ENCODE measurements at regions not wholly inside any gene's neighbourhood (a gene's known extent, or its start where the extent isn't known, plus 50 kb on each side); places are given as distances from the start of the nearest gene placed in this dataset.

DNA sequence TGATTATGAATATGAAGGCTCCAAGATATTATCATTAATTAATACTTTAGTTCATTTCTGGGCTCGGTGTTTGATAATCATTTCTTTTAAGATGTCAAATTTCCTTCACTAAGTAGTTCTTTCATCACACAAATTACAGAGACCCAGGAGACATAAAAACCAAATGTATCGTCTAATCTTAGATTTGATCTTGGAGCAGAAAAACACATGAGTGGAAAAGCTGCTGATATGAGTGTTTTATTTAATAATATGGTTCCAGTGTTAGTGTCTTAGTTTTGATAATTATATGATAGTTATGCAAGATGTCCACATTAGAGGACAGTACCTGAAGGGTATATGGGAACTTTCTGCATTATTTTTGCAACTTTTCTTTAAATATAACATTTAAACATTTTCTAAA lies 494.5 kb upstream of the RAG2 start:
- H3K9me3 Mint-ChIP-seq (ENCODE audit: low read depth, unreplicated experiment) = no peaks in the 10 kb centered on the region
- H3K4me3 Mint-ChIP-seq (ENCODE audit: low read depth, unreplicated experiment) = no peak overlapping the region
- no peak overlapping the region for H3K27ac Mint-ChIP-seq (ENCODE audit: unreplicated experiment)
- no peaks in the 10 kb centered on the region for H3K36me3 Mint-ChIP-seq (ENCODE audit: insufficient read depth, unreplicated experiment)
- TF ChIP-seq, protein P1, sequence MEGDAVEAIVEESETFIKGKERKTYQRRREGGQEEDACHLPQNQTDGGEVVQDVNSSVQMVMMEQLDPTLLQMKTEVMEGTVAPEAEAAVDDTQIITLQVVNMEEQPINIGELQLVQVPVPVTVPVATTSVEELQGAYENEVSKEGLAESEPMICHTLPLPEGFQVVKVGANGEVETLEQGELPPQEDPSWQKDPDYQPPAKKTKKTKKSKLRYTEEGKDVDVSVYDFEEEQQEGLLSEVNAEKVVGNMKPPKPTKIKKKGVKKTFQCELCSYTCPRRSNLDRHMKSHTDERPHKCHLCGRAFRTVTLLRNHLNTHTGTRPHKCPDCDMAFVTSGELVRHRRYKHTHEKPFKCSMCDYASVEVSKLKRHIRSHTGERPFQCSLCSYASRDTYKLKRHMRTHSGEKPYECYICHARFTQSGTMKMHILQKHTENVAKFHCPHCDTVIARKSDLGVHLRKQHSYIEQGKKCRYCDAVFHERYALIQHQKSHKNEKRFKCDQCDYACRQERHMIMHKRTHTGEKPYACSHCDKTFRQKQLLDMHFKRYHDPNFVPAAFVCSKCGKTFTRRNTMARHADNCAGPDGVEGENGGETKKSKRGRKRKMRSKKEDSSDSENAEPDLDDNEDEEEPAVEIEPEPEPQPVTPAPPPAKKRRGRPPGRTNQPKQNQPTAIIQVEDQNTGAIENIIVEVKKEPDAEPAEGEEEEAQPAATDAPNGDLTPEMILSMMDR (IDR thresholded peaks at IDR 0.05; ENCODE audit: unreplicated experiment) = no peak
- intact Hi-C loops (cut with micrococcal nuclease; ENCODE audit: unreplicated experiment) = no loop called here
- BruUV-seq (replicated peaks) = no TSS peak
- CTCF ChIA-PET = no interaction called here
- no peaks in the 10 kb centered on the region for H3K27me3 Mint-ChIP-seq (ENCODE audit: unreplicated experiment)
- no peak for DNase-seq
- H3K4me1 Mint-ChIP-seq (ENCODE audit: low read depth, unreplicated experiment) = no peaks in the 10 kb centered on the region

DNA sequence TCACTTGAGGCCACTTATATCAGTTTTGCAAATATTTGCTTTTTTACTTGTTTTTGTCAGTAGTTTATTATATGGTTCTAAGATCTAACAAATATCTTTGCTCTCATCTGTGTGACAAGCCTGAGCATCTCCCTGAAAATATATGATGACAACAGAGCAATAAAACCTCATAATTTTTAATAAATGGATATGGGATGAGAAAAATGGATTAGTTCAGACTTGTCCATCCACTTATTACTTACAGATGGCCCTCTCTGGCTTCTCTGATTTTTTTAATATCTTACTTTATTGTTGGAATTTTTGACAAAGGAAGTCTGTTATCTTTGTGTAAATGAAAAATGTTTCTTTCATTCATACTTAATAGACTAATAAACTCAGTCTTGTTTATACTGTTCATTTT lies 491.4 kb upstream of the RAG2 start:
- Mint-ChIP-seq H3K27ac (ENCODE audit: unreplicated experiment) (no peak overlapping the region), H3K36me3 (ENCODE audit: insufficient read depth, unreplicated experiment) (no peaks in the 10 kb centered on the region), H3K4me1 (ENCODE audit: low read depth, unreplicated experiment) (no peaks in the 10 kb centered on the region), H3K4me3 (ENCODE audit: low read depth, unreplicated experiment) (no peak overlapping the region), H3K27me3 (ENCODE audit: unreplicated experiment) (no peaks in the 10 kb centered on the region), H3K9me3 (ENCODE audit: low read depth, unreplicated experiment) (no peaks in the 10 kb centered on the region)
- CTCF ChIA-PET = no interaction called here
- TF ChIP-seq, protein P1 (IDR thresholded peaks at IDR 0.05; ENCODE audit: unreplicated experiment) = no peak
- intact Hi-C loops (cut with micrococcal nuclease; ENCODE audit: unreplicated experiment) = no loop called here
- no peak for DNase-seq
- no TSS peak for BruUV-seq (replicated peaks)

DNA sequence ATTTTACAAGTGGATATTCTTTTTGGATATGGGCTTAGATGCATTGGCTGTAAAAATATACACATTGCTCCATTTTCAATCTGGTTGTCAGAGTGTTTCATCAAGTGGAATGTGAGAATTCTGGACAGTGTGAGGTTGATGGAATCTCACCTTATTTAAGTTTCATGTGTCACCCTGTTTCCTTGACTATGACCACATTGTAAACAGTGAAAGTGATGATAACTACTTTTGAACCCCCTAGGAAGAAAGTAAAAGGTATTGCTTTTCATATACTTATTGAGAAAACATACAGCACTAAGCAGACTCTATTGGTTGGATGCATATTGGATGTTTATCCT lies 490.5 kb upstream of the RAG2 start:
- Mint-ChIP-seq H3K27ac (ENCODE audit: unreplicated experiment) (no peak overlapping the region), H3K4me1 (ENCODE audit: low read depth, unreplicated experiment) (no peaks in the 10 kb centered on the region), H3K27me3 (ENCODE audit: unreplicated experiment) (no peaks in the 10 kb centered on the region), H3K9me3 (ENCODE audit: low read depth, unreplicated experiment) (no peaks in the 10 kb centered on the region), H3K4me3 (ENCODE audit: low read depth, unreplicated experiment) (no peak overlapping the region), H3K36me3 (ENCODE audit: insufficient read depth, unreplicated experiment) (no peaks in the 10 kb centered on the region)
- TF ChIP-seq, protein P1 (IDR thresholded peaks at IDR 0.05; ENCODE audit: unreplicated experiment) = no peak
- intact Hi-C loops (cut with micrococcal nuclease; ENCODE audit: unreplicated experiment) = no loop called here
- no peak for DNase-seq
- CTCF ChIA-PET = no interaction called here
- no TSS peak for BruUV-seq (replicated peaks)

DNA sequence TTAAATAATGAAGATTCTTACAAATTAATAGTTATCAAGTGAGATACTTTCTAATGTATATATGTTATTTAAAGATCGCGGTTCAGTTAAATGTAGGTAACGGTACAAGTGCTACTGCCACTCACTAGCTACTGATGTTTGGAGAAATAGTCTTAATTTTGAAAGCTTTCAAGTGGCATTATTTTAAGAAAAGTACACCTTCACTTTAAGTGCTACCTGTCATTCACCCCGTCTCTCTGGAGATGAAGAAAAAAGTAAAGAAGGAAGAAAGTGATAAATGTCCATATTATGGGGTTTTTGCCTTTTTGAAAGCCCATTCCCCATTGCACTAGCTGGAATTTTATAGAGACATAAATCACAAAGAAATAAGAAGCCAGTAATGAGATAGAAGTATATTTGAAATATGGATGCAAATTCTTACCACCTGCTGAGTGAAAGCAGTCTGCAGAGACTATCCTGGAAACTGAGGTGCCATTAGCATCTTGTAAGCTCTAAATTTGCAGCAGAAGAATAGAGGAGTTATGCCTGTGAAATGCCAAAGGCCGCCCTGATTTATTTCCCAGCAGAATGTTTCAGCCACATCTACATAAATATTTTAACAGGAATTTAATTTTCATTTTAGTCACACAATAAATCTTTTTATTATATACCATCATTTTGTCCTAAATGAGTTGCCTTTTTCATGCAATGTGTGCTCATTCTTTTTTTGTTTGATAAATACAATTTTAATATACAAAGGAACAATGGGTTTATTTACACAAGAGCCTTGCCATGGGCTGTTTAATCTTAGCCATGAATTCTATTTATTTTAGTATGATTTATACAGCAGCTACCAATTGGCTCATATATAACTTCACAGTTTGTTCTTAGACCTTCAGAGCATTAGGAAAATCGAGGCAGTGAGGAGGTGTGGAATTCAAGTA lies 489.9 kb upstream of the RAG2 start:
- intact Hi-C loops (cut with micrococcal nuclease; ENCODE audit: unreplicated experiment) = no loop called here
- DNase-seq = no peak
- no TSS peak for BruUV-seq (replicated peaks)
- CTCF ChIA-PET = interaction anchor here (0.6 kb wide), 1 partner anchor 61 kb away, joined by 3 read pairs; no protein-coding TSS in a partner anchor
- Mint-ChIP-seq H3K36me3 (ENCODE audit: insufficient read depth, unreplicated experiment) (no peaks in the 10 kb centered on the region), H3K4me1 (ENCODE audit: low read depth, unreplicated experiment) (no peaks in the 10 kb centered on the region), H3K9me3 (ENCODE audit: low read depth, unreplicated experiment) (no peaks in the 10 kb centered on the region), H3K4me3 (ENCODE audit: low read depth, unreplicated experiment) (no peak overlapping the region), H3K27ac (ENCODE audit: unreplicated experiment) (no peak overlapping the region), H3K27me3 (ENCODE audit: unreplicated experiment) (no peaks in the 10 kb centered on the region)
- TF ChIP-seq, protein P1 (IDR thresholded peaks at IDR 0.05; ENCODE audit: unreplicated experiment) = no peak

Measured in Calu3 (cell line).